ENCODE measurements at regions not wholly inside any gene's neighbourhood (a gene's known extent, or its start where the extent isn't known, plus 50 kb on each side); places are given as distances from the start of the nearest gene placed in this dataset.

DNA sequence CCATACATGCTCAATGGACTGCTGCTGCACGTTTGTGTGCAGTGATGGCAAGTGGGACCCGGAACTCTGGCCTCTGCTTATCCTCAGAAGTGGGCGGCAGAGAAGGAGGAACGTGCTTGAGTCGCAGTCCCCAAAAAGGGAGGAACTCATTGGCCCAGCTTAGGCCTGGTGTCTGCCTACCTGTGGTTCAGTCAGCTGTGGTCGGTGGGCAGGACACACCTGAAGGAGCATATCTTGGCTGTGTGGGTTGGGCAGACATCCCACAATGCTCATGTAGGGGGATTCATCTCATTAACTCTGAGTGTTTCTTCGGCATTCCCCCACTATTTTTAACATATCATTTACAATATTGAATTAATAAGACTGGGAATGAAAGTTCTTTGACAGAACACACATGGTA, 122.9 kb upstream of the IL12B start:
- Histone ChIP-seq H2AFZ (ENCODE audit: control insufficient read depth, low read depth, low read length) (peak overlapping the region; percentile 20), H3K4me3 (no peak overlapping the region), H3K4me2 (ENCODE audit: control insufficient read depth, insufficient read depth) (peak overlapping the region; percentile 39; the same call in 1 of the 2 replicates), H3K9ac (ENCODE audit: control insufficient read depth, insufficient read depth, low read length) (no peak overlapping the region), H3K27me3 (replicated peaks in 1 of 2; ENCODE audit: control insufficient read depth in 2 of 2, insufficient read depth in 2 of 2, low read length in 1 of 2) (no peaks in the 10 kb centered on the region), H3K27ac (ENCODE audit: control insufficient read depth, insufficient read depth) (no peak overlapping the region; the same call in 1 of the 2 replicates), H3K4me1 (ENCODE audit: control insufficient read depth, insufficient read depth, low read length) (peaks cover 42% of the 10 kb centered on the region), H3K9me3 (replicated peaks; ENCODE audit: control insufficient read depth, insufficient read depth, low read length) (no peaks in the 10 kb centered on the region; the same call in 2 of the 3 replicates), H3K36me3 (ENCODE audit: control insufficient read depth in 2 of 2, insufficient read depth in 2 of 2, low read length in 1 of 2) (no peaks in the 10 kb centered on the region), H4K20me1 (ENCODE audit: control insufficient read depth, insufficient read depth) (no peaks in the 10 kb centered on the region), H3K79me2 (ENCODE audit: control insufficient read depth, insufficient read depth, low read length) (no peaks in the 10 kb centered on the region)
- 17% methylated on average over 7 of the region's 7 CpGs for WGBS (ENCODE audit: insufficient coverage, insufficient replicate concordance, low lambda C conversion rate, missing lambda C conversion rate)
- ChIA-PET RAD21 (ENCODE audit: unreplicated experiment) (interaction anchor here (1.2 to 6.7 kb wide), 4 partner anchors 11 to 120 kb away, joined by 5 to 45 read pairs (median 36); no protein-coding TSS in a partner anchor), POLR2A (interaction anchor here (0.7 to 3.4 kb wide), 5 partner anchors 11 to 323 kb away, joined by 3 to 16 read pairs (median 3); no protein-coding TSS in a partner anchor), SMC1A (ENCODE audit: uncharacterized antibody, unreplicated experiment) (interaction anchor here (0.7 to 6.8 kb wide), 14 partner anchors 8 to 534 kb away, joined by 3 to 65 read pairs (median 4); no protein-coding TSS in a partner anchor), CTCF (interaction anchor here (1.0 to 4.7 kb wide), 11 partner anchors 11 to 296 kb away, joined by 3 to 42 read pairs (median 4); no protein-coding TSS in a partner anchor)
- DNase-seq (ENCODE audit: low read depth, low spot score): peak; percentile 67
- BruUV-seq (replicated peaks): no TSS peak
- FAIRE-seq: peak; percentile 7
- intact Hi-C loops (cut with micrococcal nuclease; ENCODE audit: unreplicated experiment): no loop called here
- in situ Hi-C loops (cut with MboI): no loop called here
- ATAC-seq: peak; percentile 61
- no peak for TF ChIP-seq POU2F2 (IDR thresholded peaks at IDR 0.05; ENCODE audit: borderline replicate concordance, low read depth, low read length)
- TF ChIP-seq IKZF1 (conservative IDR thresholded peaks at IDR 0.05): peak; percentile 67
- peak; percentile 88 for TF ChIP-seq RUNX3 (IDR thresholded peaks at IDR 0.05; ENCODE audit: low read length)
- TF ChIP-seq, protein P1, sequence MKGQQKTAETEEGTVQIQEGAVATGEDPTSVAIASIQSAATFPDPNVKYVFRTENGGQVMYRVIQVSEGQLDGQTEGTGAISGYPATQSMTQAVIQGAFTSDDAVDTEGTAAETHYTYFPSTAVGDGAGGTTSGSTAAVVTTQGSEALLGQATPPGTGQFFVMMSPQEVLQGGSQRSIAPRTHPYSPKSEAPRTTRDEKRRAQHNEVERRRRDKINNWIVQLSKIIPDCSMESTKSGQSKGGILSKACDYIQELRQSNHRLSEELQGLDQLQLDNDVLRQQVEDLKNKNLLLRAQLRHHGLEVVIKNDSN (IDR thresholded peaks at IDR 0.05; ENCODE audit: borderline replicate concordance, extremely low read length, insufficient read depth, low read depth, low read length): no peak
- TF ChIP-seq PBX3 (IDR thresholded peaks at IDR 0.05; ENCODE audit: insufficient replicate concordance, low read depth, low read length): no peak
- peak; percentile 36; the same call in 1 of the 2 replicates for TF ChIP-seq SPI1 (IDR thresholded peaks at IDR 0.05; ENCODE audit: borderline replicate concordance, insufficient read depth, low read depth, low read length)
- TF ChIP-seq BACH1 (IDR thresholded peaks at IDR 0.05; ENCODE audit: borderline replicate concordance): no peak
- TF ChIP-seq REST (IDR thresholded peaks at IDR 0.05; ENCODE audit: low read depth, low read length): no peak
- no peak for TF ChIP-seq TCF3 (IDR thresholded peaks at IDR 0.05; ENCODE audit: borderline replicate concordance, insufficient read depth, low read depth, low read length)
- no peak for TF ChIP-seq BMI1 (IDR thresholded peaks at IDR 0.05; ENCODE audit: borderline replicate concordance)
- no peak for TF ChIP-seq ZNF207 (IDR thresholded peaks at IDR 0.05; ENCODE audit: borderline replicate concordance)
- no peak for TF ChIP-seq NR2C2 (IDR thresholded peaks at IDR 0.05; ENCODE audit: borderline replicate concordance, control insufficient read depth, insufficient read length, low read depth)
- 0 out of 2 replicates have a peak, but pooled peaks have one; percentile 40 for TF ChIP-seq ATF2 (IDR thresholded peaks at IDR 0.05; ENCODE audit: low read length)
- 0 out of 2 replicates have a peak, but pooled peaks have one; percentile 29 for TF ChIP-seq TCF12 (IDR thresholded peaks at IDR 0.05; ENCODE audit: low read depth, low read length)
- TF ChIP-seq MYB (IDR thresholded peaks at IDR 0.05; ENCODE audit: borderline replicate concordance, low read depth, low read length): no peak
- TF ChIP-seq FOXM1 (IDR thresholded peaks at IDR 0.05; ENCODE audit: low read depth, low read length): peak; percentile 64; the same call in 1 of the 2 replicates

Measured in GM12878 (cell line).